Lung (tissue), 11 donors: ENCODE measurements at regions not wholly inside any gene's neighbourhood (a gene's known extent, or its start where the extent isn't known, plus 50 kb on each side); places are given as distances from the start of the nearest gene placed in this dataset.

Source experiments
- ATAC-seq: fragments of 200-7000 bp; cut with Tn5 transposase; one replicate; pipeline ENCODE4 v1.9.1; 2020; ENCODE audit warnings: moderate number of reproducible peaks; ENCODE audit not compliant: insufficient read depth, low FRiP score
- DNase-seq, 3 donors: peaks; one replicate each; pipeline ENCODE4 v3.0.0-alpha.2; 2013 to 2017
- H3K27ac ChIP-seq, 2 donors: one replicate each; pipeline ENCODE4 v1.5.1; 2013; ENCODE audit warnings: mild to moderate bottlenecking in 2 of 2, moderate library complexity in 2 of 2, control low read depth in 1 of 2, inconsistent platforms in 1 of 2, low read depth in 1 of 2, low read length in 1 of 2
- H3K27me3 ChIP-seq, 3 donors: one replicate each; pipeline ENCODE4 v1.5.1; 2013; ENCODE audit warnings: low read length in 2 of 3; ENCODE audit not compliant: control insufficient read depth in 3 of 3, insufficient read depth in 3 of 3
- H3K36me3 ChIP-seq, 4 donors: one replicate each; pipeline ENCODE4 v1.5.1; 2013; ENCODE audit warnings: low read length in 4 of 4, mild to moderate bottlenecking in 1 of 4, moderate library complexity in 1 of 4; ENCODE audit not compliant: control insufficient read depth in 4 of 4, insufficient read depth in 4 of 4
- H3K4me1 ChIP-seq, 5 donors: one replicate each; pipeline ENCODE4 v1.5.1; 2013; ENCODE audit warnings: low read length in 5 of 5, mild to moderate bottlenecking in 2 of 5, moderate library complexity in 1 of 5; ENCODE audit not compliant: control insufficient read depth in 5 of 5, insufficient read depth in 5 of 5
- H3K4me3 ChIP-seq: one replicate; pipeline ENCODE4 v1.5.1; 2013; ENCODE audit warnings: mild to moderate bottlenecking, control low read depth, moderate library complexity
- H3K9ac ChIP-seq, 2 donors: one replicate each; pipeline ENCODE4 v1.5.1; 2013; ENCODE audit warnings: low read length in 2 of 2, control low read depth in 1 of 2; ENCODE audit not compliant: insufficient read depth in 1 of 2
- H3K9me3 ChIP-seq, 4 donors: one replicate each; pipeline ENCODE4 v1.5.1; 2013; ENCODE audit warnings: low read length in 3 of 4, mild to moderate bottlenecking in 1 of 4, moderate library complexity in 1 of 4; ENCODE audit not compliant: control insufficient read depth in 4 of 4, insufficient read depth in 3 of 4
- CTCF ChIP-seq: IDR thresholded peaks from 2 replicates; pipeline ENCODE4 v1.5.1; 2012; ENCODE audit warnings: mild to moderate bottlenecking; ENCODE audit errors: control extremely low read depth, extremely low read depth
- WGBS, 2 donors: extraction: QIAGEN DNeasy Blood & Tissue Kit; methylation state at CpG; one replicate each; pipeline ENCODE4 v1.1.7; 2013; 5-methylcytosine and 5-hydroxymethylcytosine counted together
- donor health status: control.
- donor health status: control.
- donor health status: Bipolar disorder and iron deficiency.
- donor health status: healthy.
- donor health status: DM: yes; HTN: yes; CAD: no.

- H3K36me3 ChIP-seq = no peaks in the 10 kb centered on the region
- H3K4me1 ChIP-seq = peaks cover 0 to 14% (median 3%) of the 10 kb centered on the region in 5 donors
- DNase-seq = no peak
- no peak for ATAC-seq
- no peak overlapping the region for H3K27ac ChIP-seq
- TF ChIP-seq CTCF = no peak
- H3K27me3 ChIP-seq = no peaks in the 10 kb centered on the region
- WGBS, 2 donors = 76 to 88% methylated on average over 16 of the region's 16 CpGs
- H3K9me3 ChIP-seq = peaks cover 0 to 5% (median 0%) of the 10 kb centered on the region in 4 donors
- H3K9ac ChIP-seq = no peak overlapping the region
- no peak overlapping the region for H3K4me3 ChIP-seq
Observed at GRCh38 chr2:129797489-129798300, 181.8 kb upstream of the RAB6C start.

- Histone ChIP-seq H3K4me3 (no peak overlapping the region), H3K27me3 (no peaks in the 10 kb centered on the region), H3K27ac (no peak overlapping the region), H3K9me3 (peaks cover 0 to 2% (median 0%) of the 10 kb centered on the region in 4 donors), H3K36me3 (no peaks in the 10 kb centered on the region), H3K4me1 (peaks cover 0 to 10% (median under 1%) of the 10 kb centered on the region in 5 donors), H3K9ac (no peak overlapping the region)
- no peak for DNase-seq
- no peak for TF ChIP-seq CTCF
- no peak for ATAC-seq
- 89 to 90% methylated on average over 9 of the region's 9 CpGs for WGBS, 2 donors
Observed at GRCh38 chr2:129798301-129798581, 181.2 kb upstream of the RAB6C start.

- 90 to 91% methylated on average over 9 of the region's 9 CpGs for WGBS, 2 donors
- H3K27ac ChIP-seq = no peak overlapping the region
- H3K9ac ChIP-seq = no peak overlapping the region
- no peak for DNase-seq
- no peak overlapping the region for H3K4me3 ChIP-seq
- no peaks in the 10 kb centered on the region for H3K36me3 ChIP-seq
- TF ChIP-seq CTCF = no peak
- peaks cover 0 to 2% (median 0%) of the 10 kb centered on the region in 4 donors for H3K9me3 ChIP-seq
- H3K27me3 ChIP-seq = no peaks in the 10 kb centered on the region
- ATAC-seq = no peak
- H3K4me1 ChIP-seq = peaks cover 0 to 6% (median 0%) of the 10 kb centered on the region in 5 donors
Observed at GRCh38 chr2:129798626-129799025, 180.8 kb upstream of the RAB6C start.
